ACC112 (cell line): ENCODE measurements at regions not wholly inside any gene's neighbourhood (a gene's known extent, or its start where the extent isn't known, plus 50 kb on each side); places are given as distances from the start of the nearest gene placed in this dataset.
A peak's percentile ranks its signal among the peaks of the same experiment; 100 is the strongest.

Experiments
- H2AFZ ChIP-seq: fragments of 200-600 bp; sonication (generic); one replicate; pipeline ENCODE4 v1.6.0; 2017; ENCODE audit warnings: antibody characterized with exemption, low read length; ENCODE audit not compliant: unreplicated experiment
- H3K27ac ChIP-seq: fragments of 200-600 bp; sonication (generic); 2 replicates; pipeline ENCODE4 v1.5.1; 2014; ENCODE audit warnings: low read depth, mild to moderate bottlenecking, antibody characterized with exemption, low read length, moderate library complexity
- H3K27me3 ChIP-seq: fragments of 200-600 bp; sonication (generic); 2 replicates; pipeline ENCODE4 v1.6.1; 2014; ENCODE audit warnings: mild to moderate bottlenecking, antibody characterized with exemption, low read length, moderate library complexity, mixed read lengths; ENCODE audit not compliant: insufficient read depth
- H3K36me3 ChIP-seq: fragments of 200-600 bp; sonication (generic); 2 replicates; pipeline ENCODE4 v1.6.1; 2016; ENCODE audit warnings: mild to moderate bottlenecking, antibody characterized with exemption, low read length, moderate library complexity, mixed read lengths; ENCODE audit not compliant: insufficient read depth
- H3K4me1 ChIP-seq: fragments of 200-600 bp; sonication (generic); one replicate; pipeline ENCODE4 v1.6.1; 2016; ENCODE audit warnings: low read length, mixed read lengths; ENCODE audit not compliant: insufficient read depth, unreplicated experiment, control insufficient read depth
- H3K4me3 ChIP-seq: fragments of 200-600 bp; sonication (generic); 2 replicates; pipeline ENCODE4 v1.5.1; 2014; ENCODE audit warnings: mild to moderate bottlenecking, low read depth, low read length
- H3K79me2 ChIP-seq: fragments of 200-600 bp; sonication (generic); one replicate; pipeline ENCODE4 v1.6.0; 2016; ENCODE audit warnings: low read length; ENCODE audit not compliant: control insufficient read depth, unreplicated experiment, insufficient read depth

DNA sequence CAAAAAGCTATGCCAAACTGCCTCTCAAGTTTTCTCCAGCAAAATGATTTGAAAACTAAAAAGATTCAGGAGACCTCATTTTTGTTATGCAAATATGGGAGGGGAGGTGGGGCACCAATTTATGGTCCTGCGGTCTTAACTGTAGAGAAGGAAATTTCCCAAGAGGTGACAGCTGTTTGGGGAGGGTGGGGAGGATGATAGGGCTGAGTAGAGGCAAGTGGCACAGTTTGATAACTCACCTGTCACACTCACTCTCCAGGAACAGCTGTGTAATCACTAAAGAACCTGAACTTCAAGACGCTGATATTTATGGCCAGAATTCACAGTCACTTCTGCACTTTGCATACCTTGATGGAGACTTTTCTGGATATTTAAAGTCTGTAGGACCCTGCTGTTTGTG is 232.9 kb upstream of the STARD13 start:
- Histone ChIP-seq H3K4me1 (peaks cover 10% of the 10 kb centered on the region), H3K36me3 (no peaks in the 10 kb centered on the region), H3K27me3 (no peaks in the 10 kb centered on the region), H2AFZ (no peak overlapping the region), H3K4me3 (no peak overlapping the region), H3K79me2 (no peaks in the 10 kb centered on the region), H3K27ac (no peak overlapping the region)

DNA sequence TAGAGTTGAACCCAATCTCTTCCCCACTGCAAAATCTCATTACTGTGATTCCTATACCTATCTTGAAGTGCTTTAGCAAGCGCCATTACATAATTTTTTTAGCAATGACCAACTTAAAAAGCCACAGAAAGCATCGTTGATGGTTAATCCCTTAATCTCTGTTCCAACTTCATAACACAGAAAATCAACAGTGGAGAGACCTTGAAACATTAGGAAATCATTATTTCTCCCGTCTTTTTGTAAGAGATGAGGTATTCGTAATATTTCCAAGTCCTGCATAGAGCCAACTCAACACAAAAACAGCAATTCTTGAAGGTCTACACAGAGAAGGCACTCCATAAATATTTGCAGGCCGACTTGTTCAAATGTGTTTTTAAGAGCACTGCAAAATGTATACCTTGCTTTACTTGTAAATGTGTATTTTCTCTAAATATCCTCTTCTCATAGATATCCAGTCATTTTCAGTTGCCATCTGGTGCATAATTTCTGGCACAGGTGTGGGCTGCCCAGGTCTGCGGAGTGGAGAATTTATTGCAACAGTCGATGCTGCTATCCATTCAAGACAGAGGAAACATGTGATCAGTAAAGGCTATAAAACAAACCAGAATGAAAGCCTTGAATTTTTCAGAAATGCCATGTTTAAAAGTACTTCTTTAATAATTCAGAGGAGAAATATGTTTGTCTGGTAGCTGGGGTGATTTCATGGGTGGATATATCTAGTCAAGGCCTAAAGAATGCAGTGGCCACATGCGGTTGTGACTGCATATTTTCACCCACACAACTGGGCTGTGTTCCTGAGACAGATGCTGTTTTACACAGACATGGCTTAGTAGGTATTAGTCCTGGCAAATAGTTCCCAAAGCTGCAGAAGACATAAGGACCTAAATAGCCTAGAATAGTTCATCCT is 234.3 kb upstream of the STARD13 start:
- no peaks in the 10 kb centered on the region for H3K27me3 ChIP-seq
- peaks cover 19% of the 10 kb centered on the region for H3K4me1 ChIP-seq
- no peaks in the 10 kb centered on the region for H3K36me3 ChIP-seq
- H3K27ac ChIP-seq, result peak overlapping the region; percentile 17; the same call in 1 of the 2 replicates
- no peak overlapping the region for H3K4me3 ChIP-seq
- peak overlapping the region; percentile 40 for H2AFZ ChIP-seq
- H3K79me2 ChIP-seq, result no peaks in the 10 kb centered on the region

DNA sequence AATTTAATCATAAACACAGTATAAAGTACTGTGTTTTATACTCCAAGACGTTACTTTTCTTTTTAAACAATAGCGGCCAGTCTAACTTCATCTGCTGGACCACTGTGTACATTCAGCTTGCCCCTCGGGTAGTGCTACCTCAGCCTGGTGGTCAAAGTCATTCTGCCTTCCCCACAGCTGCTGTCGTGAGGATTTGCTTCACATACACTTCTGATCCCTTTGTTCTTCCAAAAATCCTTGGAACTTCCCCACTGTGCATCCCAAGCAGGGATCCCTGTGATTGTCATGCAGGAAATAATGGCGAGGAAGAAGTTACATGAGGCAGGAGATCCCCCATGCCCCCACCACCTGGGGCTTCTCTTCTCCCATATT is 234.9 kb upstream of the STARD13 start:
- Histone ChIP-seq H3K36me3 (no peaks in the 10 kb centered on the region), H3K79me2 (no peaks in the 10 kb centered on the region), H3K27me3 (no peaks in the 10 kb centered on the region), H2AFZ (peak overlapping the region; percentile 40), H3K4me3 (no peak overlapping the region), H3K27ac (no peak overlapping the region), H3K4me1 (peaks cover 19% of the 10 kb centered on the region)

DNA sequence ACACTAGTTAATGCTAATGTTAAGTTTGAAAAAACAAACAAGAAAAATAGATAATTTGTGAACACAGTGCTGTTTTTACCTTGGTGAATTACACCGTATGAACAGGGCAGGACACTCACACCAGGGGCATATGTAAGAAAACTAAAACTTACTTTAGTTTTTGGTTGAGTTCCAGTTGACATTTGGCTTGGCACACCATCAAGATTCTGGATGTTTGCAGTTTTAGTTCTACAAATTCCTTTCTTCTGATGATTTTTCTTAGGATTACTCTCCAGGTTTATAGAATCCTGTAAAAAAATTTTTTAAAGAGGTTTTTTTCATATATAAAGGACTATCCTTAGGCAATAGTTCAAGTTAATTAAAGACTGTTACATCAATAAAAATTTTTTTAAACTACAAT is 238.5 kb upstream of the STARD13 start:
- peak overlapping the region; percentile 50 for H3K27ac ChIP-seq
- H3K36me3 ChIP-seq, result no peaks in the 10 kb centered on the region
- H3K4me3 ChIP-seq, result no peak overlapping the region
- H3K79me2 ChIP-seq, result no peaks in the 10 kb centered on the region
- H3K4me1 ChIP-seq, result peaks cover 19% of the 10 kb centered on the region
- no peaks in the 10 kb centered on the region for H3K27me3 ChIP-seq
- no peak overlapping the region for H2AFZ ChIP-seq

DNA sequence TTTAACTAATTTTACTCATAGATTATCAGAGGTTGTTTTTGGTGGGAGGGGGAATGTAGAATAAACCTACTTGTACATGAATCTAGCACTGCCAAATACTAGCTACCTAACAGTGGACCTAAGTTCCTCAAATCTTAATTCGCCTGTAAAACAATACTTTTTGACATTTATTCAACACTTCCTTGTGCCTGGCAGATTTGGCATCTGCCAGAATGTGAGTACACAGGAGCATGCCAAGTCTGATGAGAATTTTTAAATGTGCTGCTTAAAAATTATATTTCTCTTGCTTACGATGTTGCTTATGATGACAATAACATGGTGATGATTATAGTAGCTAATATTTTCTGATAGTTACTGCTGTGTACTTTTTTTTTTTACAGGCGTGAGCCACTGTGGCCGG is 240.2 kb upstream of the STARD13 start:
- Histone ChIP-seq H3K27ac (no peak overlapping the region), H3K36me3 (no peaks in the 10 kb centered on the region), H3K27me3 (no peaks in the 10 kb centered on the region), H2AFZ (no peak overlapping the region), H3K79me2 (no peaks in the 10 kb centered on the region), H3K4me3 (no peak overlapping the region), H3K4me1 (peaks cover 9% of the 10 kb centered on the region)

DNA sequence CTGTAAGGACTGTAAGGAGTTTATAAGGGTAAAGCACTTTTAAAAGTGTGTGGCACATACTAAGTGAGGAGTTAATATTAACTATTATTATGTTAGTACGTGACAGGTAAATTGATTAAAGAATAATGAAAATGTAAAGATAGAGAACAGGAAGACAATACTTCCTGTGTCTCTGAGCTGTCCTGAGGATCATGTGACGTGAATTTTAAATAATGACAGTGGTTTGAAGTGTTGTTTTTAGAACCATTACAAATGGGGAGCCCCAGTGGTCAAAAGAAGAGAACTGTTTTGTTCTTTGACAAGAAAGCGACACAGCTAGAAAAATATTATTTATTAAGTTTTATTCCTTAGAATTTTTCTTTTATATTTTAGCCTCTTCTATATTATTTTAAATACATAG is 241.2 kb upstream of the STARD13 start:
- Histone ChIP-seq H2AFZ (no peak overlapping the region), H3K27ac (no peak overlapping the region), H3K4me3 (no peak overlapping the region), H3K36me3 (no peaks in the 10 kb centered on the region), H3K27me3 (no peaks in the 10 kb centered on the region), H3K4me1 (peaks cover 9% of the 10 kb centered on the region), H3K79me2 (no peaks in the 10 kb centered on the region)

DNA sequence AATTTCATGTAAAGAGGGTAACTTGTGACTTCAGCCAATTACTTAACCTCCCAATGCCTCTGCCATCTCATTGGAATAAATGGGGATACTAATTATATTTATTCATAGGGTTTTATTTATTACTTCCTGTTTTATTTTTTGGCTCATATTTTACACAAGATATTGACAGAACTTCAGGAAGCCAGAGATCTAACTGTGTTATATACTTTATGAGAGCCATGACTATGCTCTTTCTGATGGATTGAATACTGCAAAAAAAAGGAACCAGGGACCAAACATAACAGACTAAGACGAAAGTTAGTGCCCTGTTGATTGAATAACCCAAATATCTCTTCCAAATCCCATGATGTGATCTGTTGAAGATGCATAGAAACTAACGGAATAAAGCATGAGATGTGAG is 243.3 kb upstream of the STARD13 start:
- H3K4me3 ChIP-seq, result no peak overlapping the region
- no peaks in the 10 kb centered on the region for H3K36me3 ChIP-seq
- H3K4me1 ChIP-seq, result peaks cover 6% of the 10 kb centered on the region
- no peaks in the 10 kb centered on the region for H3K27me3 ChIP-seq
- H3K79me2 ChIP-seq, result no peaks in the 10 kb centered on the region
- H3K27ac ChIP-seq, result no peak overlapping the region
- no peak overlapping the region for H2AFZ ChIP-seq

DNA sequence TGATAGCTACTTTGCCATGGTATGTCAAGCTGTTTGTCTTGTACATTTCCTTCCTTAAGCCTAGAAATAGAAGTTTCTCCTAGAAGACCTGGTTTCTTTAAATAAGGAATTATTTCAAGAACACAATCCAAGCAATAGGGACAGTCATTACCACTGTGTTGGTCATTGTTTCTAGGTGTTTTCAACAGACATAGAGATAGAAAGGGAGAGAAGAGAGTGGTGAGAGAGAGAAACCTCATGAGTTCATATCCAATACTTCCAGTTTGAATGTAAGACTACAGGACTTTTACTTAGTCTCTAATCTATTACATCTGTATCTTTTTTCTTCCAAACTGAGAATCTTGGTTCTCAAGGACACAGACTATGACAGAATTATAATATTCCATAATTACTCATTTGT is 245.9 kb upstream of the STARD13 start:
- Histone ChIP-seq H3K4me1 (no peaks in the 10 kb centered on the region), H3K36me3 (no peaks in the 10 kb centered on the region)

DNA sequence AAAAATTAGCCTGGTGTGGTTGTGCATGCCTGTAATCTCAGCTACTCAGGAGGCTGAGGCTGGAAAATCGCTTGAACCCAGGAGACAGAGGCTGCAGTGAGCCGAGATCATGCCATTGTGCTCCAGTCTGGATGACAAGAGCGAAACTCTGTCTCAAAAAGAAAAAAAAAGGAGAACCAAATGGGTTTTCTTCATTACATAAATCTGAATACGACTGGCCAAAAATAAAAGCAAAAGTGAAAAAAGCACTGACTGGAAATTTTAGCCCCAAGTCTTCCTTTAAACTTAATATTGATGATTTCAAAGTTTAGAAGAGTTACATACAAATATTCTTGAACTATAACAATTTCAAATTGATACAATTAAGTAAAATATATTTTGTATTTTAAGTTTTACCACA is 249.5 kb upstream of the STARD13 start:
- Histone ChIP-seq H3K4me3 (no peak overlapping the region), H3K36me3 (no peaks in the 10 kb centered on the region), H2AFZ (no peak overlapping the region)

More for the DNA sequence above, 245.9 kb upstream of the STARD13 start:
- H3K4me3 ChIP-seq, result no peak overlapping the region
- no peaks in the 10 kb centered on the region for H3K79me2 ChIP-seq
- H3K27me3 ChIP-seq, result no peaks in the 10 kb centered on the region
- no peak overlapping the region for H2AFZ ChIP-seq
- no peak overlapping the region for H3K27ac ChIP-seq

DNA sequence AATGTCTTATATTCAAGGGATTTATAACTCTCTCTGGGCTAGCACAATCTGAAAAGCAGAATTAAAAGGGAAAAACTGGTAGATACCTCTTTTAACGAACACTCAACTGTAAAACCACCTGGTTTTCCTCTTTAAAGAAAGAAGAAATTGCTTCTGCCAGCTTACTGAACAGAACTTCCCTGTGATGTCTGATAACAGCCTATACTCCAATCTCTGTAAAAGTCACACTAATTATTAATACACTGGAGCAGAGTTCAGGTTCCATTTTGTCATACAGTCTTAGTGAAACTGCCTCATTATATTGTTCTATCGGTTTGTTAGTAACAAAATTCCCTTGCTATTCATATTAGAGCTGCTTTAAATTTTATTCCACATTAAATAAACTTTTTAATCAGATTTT is 251.0 kb upstream of the STARD13 start:
- Histone ChIP-seq H3K4me3 (no peak overlapping the region), H3K27me3 (no peaks in the 10 kb centered on the region), H3K79me2 (no peaks in the 10 kb centered on the region), H3K4me1 (peaks cover 5% of the 10 kb centered on the region), H3K36me3 (no peaks in the 10 kb centered on the region), H2AFZ (no peak overlapping the region), H3K27ac (no peak overlapping the region)

More for the DNA sequence above, 249.5 kb upstream of the STARD13 start:
- no peak overlapping the region for H3K27ac ChIP-seq
- H3K4me1 ChIP-seq, result no peaks in the 10 kb centered on the region
- no peaks in the 10 kb centered on the region for H3K79me2 ChIP-seq
- H3K27me3 ChIP-seq, result no peaks in the 10 kb centered on the region

DNA sequence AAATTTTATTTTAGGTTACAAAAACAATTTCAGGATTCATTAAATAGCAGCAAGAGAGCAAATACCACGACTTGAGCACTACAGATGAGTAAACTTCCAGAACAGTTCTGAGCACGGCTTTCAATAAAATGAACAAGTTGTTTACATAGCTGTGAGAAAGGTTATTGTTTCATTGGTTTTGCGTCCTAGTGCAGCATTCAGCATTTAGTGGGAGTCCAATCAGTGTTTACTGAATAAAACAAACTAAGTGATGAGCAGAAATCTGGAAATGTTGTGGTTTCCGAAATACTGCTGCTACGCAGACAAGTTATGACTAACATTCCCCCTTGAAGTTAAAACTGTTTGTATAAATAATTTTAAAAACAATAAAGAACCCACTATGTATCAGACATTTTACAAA is 251.5 kb upstream of the STARD13 start:
- Histone ChIP-seq H3K27me3 (no peaks in the 10 kb centered on the region), H3K79me2 (no peaks in the 10 kb centered on the region), H3K27ac (no peak overlapping the region), H2AFZ (no peak overlapping the region), H3K4me1 (peaks cover 8% of the 10 kb centered on the region), H3K36me3 (no peaks in the 10 kb centered on the region), H3K4me3 (no peak overlapping the region)
